NCI-H524 (cell line): ENCODE measurements at regions not wholly inside any gene's neighbourhood (a gene's known extent, or its start where the extent isn't known, plus 50 kb on each side); places are given as distances from the start of the nearest gene placed in this dataset.
"Not testable (repeated sequence)": the region's sequence is repeated elsewhere in the genome, so short reads cannot be mapped to it uniquely, and the experiment has no call there.

Experiments
- DNase-seq, 2 experiments: peaks; one replicate each; lab custom pipeline; 2025; lab: John Stamatoyannopoulos, UW

DNA sequence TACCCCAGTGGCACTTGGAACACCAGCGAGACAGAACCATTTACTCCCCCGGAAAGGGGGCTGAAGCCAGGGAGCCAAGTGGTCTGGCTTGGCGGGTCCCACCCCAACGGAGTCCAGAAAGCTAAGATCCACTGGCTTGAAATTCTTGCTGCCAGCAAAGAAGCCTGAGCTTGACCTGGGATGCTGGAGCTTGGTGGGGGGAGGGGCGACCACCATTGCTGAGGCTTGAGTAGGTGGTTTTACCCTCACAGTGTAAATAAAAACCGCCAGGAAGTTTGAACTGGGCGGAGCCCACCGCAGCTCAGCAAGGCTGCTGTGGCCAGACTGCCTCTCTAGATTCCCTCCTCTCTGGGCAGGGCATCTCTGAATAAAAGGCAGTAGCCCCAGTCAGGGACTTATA is 62.8 kb downstream of the RPS24 start:
- not testable (repeated sequence) for DNase-seq

DNA sequence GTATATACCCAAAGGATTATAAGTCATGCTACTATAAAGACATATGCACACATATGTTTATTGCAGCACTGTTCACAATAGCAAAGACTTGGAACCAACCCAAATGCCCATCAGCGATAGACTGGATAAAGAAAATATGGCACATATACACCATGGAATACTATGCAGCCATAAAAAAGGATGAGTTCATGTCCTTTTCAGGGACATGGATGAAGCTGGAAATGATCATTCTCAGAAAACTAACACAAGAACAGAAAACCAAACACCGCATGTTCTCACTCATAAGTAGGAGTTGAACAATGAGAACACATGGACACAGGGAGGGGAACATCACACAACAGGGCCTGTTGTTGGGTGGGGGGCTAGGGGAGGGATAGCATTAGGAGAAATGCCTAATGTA is 68.9 kb downstream of the RPS24 start:
- DNase-seq: not testable (repeated sequence)

DNA sequence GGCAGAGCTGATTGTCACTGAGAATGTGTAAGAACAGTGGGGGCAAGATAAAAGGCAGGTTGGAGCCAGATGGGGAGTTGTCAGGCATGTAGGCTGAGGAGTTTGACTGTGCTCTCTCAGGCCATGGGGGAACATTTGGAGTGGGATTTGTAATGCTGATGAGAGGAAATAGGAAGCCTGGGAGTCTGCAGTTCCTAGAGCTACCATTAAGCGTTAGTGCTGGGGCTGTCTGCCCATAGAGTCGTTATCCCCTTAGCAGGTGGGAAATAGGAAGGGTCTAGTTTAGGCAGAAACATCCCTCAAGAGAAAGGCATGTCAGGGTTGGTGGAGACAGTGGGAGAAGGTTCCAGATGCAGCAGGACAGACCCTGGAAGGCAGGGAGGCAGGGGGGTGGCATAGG is 75.5 kb downstream of the RPS24 start:
- DNase-seq: peak; percentile 8 to 58

DNA sequence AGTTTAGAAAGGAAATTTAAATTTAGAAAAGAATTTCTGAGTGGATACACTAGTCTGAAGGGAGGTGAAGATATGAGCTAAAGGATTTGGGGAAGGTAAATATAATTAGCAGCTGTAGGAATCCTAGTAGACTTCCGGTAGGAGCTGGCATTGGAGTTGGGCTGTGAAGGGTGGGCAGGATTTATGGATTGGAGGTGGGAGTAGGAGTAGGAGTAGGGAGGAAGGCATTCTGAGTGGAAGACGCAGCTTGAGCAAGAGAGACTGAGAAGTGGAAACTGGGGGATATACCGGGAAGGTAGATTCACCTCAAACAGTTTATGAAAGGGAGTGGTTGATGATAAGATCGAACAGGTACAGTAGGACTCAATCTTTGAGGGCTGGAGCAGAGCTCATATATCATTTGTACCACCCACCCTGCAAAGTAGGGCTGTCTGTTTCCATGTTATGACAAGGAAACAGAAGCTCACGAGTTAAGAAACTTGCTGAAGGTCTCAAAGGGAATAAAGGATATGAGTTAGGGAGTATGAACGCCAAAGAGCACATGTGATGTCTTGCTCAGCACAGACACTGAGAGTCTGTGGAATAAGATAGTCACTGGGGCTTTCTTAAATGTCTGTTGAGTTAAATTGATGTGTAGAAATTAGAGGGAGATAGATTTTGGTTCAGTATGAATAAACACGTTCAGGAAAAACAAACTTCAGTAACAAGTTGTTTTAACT is 81.6 kb downstream of the RPS24 start:
- no peak for DNase-seq

DNA sequence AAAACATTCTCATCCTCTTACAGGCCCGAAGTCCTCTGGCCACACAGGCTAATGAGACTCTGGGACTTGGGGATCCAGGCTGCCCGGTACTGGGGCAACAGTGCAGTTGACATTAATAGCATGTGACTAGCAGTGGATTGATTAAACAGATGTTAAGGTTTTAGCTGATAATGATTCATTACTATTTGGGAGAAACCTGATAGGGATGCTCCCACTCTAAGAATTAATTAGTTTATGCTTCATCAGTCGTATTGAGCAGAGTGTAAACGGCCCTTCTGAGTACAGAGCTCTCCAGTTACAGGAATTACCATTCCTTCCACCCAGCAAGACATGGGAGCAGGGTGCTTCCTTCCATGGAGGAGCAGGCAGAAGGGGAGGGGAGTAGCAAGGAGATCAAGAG is 82.7 kb downstream of the RPS24 start:
- peak; percentile 57 to 83 for DNase-seq

DNA sequence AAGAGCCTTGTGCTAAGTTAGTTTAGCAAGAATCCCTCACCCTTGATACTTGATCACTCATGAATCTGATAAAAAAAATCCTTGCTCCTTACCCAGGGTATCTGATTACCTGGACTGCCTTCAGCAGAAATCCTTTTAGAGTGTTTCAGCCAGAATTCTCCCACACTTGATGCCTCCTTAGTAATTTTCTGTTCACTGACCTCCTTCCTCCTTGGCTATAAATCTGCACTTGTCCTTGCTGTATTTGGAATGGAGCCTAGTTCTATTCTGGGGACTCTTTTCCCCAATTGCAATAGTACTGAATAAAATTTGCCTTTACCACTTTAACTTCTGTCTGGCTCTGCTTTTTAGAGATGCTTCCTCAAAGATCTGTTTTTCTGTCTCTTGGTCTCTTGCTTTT is 84.9 kb downstream of the RPS24 start:
- DNase-seq: peak in 1 of 2 experiments; percentile 19

DNA sequence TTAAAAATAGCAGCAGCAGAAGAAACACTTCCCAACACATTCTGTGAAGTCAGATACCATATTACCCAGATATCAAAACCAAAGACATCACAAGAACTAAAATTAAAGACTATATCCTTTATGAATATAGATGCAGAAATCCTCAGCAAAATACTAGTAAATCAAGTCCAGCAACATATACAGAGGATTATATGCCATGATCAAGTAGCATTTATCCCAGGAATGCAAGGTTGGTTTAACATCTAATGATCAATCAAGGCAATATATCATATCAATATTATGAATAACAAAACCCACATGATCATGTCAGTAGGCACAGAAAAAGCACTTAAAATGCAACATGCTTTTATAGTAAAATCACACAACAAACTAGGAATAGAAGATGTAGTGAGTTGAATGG is 88.1 kb downstream of the RPS24 start:
- no peak for DNase-seq

DNA sequence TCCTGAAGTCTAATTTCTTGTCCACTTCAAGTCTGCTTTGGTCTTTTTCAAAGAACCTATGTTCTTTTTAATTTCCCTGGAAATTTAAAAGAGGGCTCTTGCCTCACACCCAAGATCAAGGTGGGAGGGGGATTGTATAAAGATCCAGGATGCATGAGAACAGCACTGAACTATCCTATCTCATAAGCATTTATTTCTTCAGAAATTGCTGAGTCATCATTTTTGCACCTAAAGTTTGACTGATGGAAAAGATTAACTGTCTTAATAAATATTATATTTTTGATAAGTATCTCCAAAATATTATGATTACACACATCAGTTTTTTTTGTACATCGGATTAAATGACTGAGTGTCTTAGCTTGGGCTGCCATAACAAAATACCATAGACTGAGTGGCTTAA is 90.5 kb downstream of the RPS24 start:
- DNase-seq: no peak

DNA sequence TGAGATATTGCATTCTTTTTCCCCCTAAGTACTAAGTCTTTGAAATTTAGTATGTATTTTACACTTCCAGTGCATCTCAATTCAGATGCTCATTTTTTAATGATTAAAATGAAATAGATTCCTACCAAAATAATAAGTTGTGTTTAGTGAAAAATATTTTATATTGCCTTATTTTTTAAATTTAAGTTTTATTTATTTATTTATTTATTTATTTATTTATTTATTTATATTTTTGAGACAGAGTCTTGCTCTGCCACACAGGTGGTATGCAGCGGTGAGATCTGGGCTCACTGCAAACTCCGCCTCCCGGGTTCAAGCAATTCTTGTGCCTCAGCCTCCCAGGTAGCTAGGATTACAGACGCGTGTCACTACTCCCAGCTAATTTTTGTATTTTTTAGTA is 95.5 kb downstream of the RPS24 start:
- no peak for DNase-seq

DNA sequence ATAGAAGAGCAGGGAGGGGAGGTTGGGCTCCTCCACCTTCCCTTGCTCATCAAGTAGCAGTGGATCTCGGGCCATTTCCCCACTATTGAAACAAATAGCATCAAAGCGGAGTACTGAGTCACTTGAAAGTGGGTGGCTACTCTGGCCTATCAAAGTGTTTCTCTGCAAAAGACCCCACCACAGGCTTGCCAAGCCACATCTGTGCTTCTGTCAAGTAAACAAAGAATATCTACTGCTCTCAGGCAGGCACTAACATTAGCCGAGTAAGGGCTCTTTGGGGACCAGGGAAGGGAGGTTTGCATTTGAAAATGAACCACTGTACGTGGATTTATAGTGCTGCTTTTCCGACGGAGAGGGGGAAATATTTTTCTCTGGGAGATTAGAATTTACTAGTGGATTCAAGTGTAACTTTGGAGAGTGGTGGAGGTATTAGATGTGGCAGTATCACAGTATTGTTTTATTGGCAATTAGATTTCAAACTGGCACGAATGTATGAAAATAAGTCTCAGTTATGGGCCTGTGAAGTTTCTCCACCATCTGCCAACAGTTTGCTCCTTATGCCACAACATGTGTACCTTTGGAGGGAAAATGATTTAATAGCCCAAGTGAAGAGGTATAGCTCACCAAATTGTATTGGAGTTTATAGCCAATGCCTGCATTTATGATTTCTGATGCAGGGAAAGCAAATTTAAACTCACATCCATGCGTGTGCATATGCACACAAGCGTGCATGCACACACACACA is 97.5 kb downstream of the RPS24 start:
- peak; percentile 64 to 78 for DNase-seq

DNA sequence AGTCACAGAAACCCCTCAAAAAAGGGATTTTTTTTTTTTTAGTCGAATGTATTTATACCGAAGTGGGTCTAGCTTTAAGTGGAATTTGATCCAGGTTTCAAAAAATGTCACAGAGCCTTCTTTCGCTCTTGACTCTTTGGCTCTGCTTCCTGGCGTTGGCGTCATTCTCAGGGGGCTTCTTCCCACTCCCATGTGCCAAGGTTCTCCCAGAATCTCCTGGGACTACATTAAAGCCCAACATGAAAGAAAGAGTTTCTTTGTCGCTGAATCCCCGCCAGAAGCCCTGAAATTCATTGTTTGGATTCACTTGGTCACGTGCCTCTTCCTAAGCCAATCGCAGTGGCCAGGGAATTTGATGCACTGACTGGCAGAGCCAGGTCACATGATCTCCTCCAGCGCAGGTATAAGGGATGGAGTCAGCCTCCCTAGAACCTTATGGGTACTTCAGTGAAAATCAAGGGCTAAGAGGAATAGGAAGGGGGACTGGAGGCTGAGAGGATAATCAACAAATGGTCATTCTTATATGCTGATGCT is 101.2 kb downstream of the RPS24 start:
- DNase-seq: no peak

DNA sequence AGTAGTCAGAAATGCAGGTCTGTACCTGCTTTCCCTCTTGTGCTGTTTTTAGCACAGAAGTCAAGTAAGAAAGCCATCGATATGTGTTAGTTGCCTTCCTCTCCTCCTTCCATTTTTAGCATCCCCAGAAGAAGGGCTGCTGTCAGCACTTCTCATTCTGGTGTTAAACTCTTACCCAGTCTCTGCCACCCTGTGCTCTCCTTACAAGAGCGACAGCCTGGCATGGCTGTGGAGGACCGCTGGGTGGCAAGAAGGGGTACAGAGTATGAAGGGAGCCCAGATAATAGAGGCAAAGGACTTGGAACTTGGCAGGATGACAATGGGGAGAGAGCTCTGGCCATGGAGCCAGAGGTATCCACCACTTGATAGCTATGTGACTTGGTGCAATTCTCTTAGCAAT is 103.5 kb downstream of the RPS24 start:
- DNase-seq: no peak

DNA sequence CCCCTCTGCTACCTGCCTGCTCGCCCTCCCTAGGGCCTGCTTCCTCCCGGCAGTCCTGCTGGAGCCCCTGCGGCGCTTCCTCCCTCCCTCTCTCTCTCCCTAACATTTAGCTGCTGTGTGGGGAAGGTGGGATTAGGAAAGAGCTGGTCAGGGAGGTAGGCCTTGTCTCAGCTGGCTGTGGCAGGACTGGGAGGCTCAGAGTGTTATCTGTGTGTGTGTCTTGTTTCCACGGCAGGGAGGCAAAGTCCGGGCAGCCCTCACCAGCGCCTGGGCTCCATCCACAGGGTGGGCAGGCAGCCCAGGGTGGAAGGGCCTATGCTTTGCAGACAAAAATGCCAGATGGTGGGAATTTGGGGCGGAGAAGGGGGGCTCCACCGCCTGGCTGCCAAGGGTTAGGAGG is 105.7 kb downstream of the RPS24 start:
- DNase-seq: peak; percentile 85

DNA sequence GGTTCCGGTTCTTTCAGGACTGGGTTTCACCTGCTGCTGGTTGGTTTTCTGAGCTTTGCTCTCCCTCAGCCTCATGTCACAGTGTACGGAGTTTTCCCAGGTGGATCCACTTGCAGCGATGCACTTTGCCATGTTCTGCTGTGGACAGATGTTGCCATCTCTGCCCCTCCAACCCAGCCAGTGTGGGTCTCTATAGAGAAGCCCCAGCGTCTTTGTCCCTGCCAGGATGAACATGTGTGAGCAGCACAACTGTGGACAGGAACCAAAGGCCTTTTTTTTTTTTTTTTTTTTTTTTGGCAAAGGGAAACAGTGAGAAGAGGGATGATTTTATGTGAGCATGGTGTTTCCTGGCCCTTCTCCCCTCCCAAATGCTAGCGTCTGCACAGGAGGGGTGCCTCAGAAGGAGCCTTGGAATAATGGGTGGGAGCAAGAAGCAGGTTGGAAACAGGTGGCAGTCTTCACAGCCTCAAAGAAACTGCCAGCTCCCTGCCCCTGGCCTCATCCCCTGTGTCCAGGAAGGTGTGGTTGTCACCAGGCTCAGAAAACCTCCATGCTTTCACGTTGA is 106.5 kb downstream of the RPS24 start:
- DNase-seq: peak; percentile 3 to 33

DNA sequence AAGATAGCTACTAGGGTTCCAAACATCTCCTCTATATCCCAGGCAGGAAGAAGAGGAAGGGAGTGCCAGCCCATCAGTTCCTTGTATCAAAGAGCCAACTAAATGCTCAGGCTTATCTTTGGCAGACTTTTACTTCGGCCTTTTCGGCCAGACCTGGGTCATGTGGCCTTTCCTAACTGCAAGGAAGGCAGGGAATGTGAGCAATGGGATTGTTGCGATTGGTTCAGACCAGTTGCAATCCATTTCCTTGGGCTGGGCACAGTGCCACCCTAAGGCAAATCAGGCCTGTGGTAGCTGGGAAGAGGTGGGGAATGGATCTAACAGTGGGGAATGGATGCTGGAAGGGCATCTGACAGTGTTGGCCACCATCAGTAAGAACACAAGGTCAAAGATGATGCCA is 109.9 kb downstream of the RPS24 start:
- DNase-seq: peak in 1 of 2 experiments; percentile 5

DNA sequence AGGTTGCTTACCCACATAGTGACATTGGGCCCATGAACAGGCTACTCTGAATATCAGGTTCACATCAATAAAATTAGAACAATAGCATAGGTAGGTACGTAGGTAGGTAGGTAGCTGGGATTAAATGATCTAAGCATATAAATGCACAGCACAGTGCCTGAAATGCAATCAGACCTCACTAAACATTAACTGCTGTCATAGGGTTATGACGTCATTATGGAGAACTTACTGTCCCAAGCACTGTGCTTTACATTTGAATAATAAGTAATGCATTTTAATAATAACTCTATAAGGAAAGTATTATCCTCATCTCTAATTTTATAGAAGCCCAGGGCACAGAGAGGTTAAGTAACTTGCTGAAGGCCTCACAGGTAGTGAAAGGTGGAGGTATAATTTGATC is 112.5 kb downstream of the RPS24 start:
- DNase-seq: no peak

DNA sequence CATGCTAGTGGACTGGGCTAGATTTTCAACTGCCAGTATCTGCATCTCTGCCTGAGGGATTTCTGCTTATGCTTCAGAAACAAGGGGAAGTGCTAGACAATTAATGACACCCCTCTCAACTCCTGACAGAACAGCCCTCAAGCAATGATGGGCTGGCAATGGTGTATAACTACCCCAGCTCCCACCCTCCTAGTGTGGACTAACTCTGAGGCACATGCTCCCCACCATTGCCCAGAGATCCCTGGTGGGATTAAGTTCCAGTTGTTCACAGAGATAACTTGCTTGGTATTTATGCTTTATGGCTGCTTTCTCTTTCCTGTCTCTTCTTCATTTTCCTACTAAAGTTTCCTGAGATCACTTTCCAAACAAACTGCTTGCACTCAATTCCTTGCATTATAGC is 113.5 kb downstream of the RPS24 start:
- DNase-seq: no peak

DNA sequence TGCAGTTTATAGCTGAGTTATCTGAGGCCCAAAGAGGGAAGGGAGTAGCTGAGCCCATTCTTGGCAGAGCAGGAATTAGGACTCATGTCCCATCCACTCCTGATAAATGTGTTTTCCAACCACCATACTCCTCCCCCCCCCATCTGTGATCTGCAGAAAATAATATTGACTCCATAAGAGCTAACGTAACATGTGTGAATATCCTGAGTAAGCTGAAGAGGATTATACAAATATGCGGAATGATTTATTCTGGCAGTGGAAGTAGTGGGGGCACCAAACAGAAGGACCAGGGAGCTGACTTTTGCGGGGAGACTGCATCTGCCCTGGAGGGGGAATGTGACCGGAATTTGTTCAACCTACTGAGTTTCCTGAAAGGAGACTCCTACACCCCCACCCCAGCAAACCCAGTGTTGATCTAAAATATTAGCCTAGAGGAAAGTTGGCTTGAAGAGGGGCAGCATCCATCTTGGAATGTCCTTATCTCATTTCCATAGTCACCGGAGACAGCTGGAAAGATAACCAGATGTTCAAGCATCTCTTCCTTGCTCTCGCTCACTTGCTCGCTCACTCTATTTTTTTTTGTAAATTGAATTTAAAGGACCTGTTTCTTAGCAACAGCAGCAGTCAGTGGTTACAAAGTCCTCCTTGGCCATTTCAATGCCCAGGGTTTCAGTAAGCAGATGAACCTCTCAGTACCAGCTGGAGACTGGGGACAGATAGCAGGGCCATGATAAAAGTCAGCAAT is 114.7 kb downstream of the RPS24 start:
- DNase-seq: peak; percentile 16 to 56

DNA sequence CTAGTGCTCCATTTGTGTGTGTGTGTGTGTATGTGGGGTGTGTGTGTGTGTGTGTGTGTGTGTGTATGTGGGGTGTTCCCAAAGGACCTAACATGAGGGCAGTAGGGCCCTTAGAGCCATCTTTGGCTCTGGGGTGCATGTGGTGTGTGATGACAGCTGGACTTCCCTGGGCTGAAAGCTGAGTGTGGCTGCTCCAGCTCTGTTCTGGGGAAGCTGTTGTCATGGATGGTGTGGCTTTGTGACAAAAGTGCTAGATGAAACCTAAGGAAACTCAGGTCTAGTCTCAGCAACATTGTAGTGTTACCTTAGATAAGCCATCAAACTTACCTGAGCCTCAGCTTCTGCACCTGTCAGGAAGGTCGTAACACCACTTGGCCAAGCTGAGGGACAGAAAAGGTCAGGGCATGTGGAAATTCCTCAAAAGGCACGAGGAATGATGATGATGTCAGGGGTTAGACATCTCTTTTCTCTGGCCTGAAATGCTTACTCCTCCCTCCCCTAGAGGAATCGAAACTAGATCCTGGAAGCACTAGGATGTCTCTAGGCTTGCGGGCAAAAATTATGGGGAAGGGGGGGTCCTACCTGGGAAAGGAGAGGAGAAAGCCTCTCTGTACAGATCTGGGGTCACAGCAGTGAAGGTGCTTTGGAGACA is 115.4 kb downstream of the RPS24 start:
- no peak for DNase-seq

DNA sequence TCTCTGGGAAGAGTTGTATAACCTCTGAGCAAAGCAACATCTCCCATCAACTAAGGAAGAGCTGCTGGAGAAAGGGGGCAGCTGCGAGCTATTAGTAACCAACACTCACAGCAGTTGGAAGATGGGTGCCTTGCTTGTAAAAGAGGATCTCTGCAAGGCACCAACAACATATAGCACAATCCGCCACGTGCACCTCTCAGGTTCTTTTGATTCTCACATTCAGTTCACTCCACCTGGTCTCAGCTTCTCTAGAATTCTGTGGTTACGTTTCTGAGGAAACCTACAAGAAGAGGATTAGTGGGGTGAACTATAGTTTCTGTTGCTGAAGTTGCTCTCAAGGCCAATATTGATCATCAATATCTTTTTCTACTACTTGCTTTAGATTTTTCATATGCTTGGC is 117.1 kb downstream of the RPS24 start:
- no peak for DNase-seq

DNA sequence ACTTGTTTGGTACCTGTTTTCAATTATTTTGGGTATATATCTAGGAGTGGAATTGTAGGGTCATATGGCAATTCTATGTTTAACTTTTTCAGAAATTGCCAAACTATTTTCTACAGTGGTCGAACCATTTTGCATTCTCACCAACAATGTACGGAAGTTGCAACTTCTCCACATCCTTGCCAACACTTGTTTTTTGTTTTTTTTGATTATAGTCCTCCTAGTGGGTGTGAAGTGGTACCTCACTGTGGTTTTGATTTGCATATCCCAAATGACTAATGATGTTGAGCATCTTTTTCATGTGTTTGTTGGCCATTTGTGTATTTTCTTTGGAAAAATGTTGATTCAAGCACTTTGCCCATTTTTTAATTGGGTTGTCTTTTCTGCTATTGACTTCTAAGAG is 122.1 kb downstream of the RPS24 start:
- DNase-seq: peak in 1 of 2 experiments; percentile 5

DNA sequence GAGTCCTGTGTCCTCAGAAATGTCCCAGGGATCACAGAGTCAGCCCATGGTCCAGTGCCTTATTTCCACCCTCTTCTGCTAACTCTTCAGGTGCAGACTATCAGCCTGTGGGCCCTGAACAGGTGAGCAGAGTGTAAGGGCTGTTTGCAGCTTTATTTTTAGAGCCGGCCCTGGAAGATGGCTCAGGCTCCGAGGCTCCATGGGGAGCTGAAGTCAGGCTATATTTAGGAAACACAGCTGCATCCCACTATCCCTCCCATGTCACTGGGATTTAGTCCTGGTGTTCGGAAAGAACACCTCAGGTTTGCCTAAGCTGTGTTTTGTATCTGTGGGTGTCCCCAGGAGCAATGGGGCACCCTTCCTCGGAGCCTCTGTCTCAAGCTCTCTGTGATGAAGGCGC is 126.9 kb downstream of the RPS24 start:
- DNase-seq: no peak
